Mononuclear cell (primary cell): ENCODE measurements at regions not wholly inside any gene's neighbourhood (a gene's known extent, or its start where the extent isn't known, plus 50 kb on each side); places are given as distances from the start of the nearest gene placed in this dataset.

Source experiments
- H3K27me3 ChIP-seq: 2 replicates; pipeline ENCODE4 v1.6.0; 2011; ENCODE audit warnings: low read length, control low read depth; ENCODE audit not compliant: insufficient read depth
- H3K4me1 ChIP-seq: 2 replicates; pipeline ENCODE4 v1.5.1; 2011; ENCODE audit warnings: mild to moderate bottlenecking, low read length, control low read depth; ENCODE audit not compliant: insufficient read depth
- H3K4me3 ChIP-seq: 2 replicates; pipeline ENCODE4 v1.5.1; 2011; ENCODE audit warnings: mild to moderate bottlenecking, low read length, moderate library complexity
- H3K9me3 ChIP-seq: 2 replicates; pipeline ENCODE4 v1.5.1; 2011; ENCODE audit warnings: low read depth, mild to moderate bottlenecking, control low read depth, low read length

DNA sequence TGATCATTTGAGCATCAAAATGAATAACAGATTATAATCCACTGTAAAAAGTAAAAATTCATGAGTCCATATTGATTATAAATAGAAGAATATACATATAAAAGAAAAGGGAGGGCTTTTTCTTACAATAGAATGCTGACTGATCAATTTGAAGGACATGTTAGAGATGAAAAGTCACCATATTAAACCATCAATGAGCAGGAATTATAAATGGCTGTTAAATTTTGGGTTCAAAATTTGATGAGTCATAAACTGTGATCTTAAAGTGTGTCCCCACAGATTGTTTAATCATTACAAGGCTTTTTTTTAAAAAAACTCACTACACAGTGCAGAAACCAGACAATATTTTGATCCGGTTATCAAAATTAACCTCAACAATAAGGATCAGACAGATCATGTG lies 434.5 kb downstream of the BCL11A start:
- H3K27me3 ChIP-seq, result no peaks in the 10 kb centered on the region
- no peak overlapping the region for H3K4me3 ChIP-seq
- no peaks in the 10 kb centered on the region for H3K4me1 ChIP-seq
- H3K9me3 ChIP-seq, result no peaks in the 10 kb centered on the region

DNA sequence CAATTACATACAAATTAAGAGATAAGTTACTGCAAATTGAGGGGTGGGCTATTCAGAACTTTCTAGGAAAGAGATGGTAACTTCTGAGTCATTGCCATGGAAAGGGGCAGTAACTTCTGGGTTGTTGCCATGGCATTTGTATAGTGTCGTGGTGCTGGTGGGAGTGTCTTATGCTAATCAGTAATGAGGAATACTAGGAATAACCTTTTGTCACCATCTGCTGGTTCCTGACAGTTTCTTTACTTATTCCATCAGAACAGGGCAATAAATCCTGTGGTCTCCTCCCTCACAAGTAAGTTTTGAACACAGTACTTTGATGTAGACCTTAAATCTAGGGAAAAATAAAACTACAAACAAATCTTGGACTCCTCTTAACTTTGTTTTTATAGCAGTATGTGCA lies 435.4 kb downstream of the BCL11A start:
- Histone ChIP-seq H3K4me1 (no peaks in the 10 kb centered on the region), H3K9me3 (no peaks in the 10 kb centered on the region), H3K27me3 (no peaks in the 10 kb centered on the region), H3K4me3 (no peak overlapping the region)

DNA sequence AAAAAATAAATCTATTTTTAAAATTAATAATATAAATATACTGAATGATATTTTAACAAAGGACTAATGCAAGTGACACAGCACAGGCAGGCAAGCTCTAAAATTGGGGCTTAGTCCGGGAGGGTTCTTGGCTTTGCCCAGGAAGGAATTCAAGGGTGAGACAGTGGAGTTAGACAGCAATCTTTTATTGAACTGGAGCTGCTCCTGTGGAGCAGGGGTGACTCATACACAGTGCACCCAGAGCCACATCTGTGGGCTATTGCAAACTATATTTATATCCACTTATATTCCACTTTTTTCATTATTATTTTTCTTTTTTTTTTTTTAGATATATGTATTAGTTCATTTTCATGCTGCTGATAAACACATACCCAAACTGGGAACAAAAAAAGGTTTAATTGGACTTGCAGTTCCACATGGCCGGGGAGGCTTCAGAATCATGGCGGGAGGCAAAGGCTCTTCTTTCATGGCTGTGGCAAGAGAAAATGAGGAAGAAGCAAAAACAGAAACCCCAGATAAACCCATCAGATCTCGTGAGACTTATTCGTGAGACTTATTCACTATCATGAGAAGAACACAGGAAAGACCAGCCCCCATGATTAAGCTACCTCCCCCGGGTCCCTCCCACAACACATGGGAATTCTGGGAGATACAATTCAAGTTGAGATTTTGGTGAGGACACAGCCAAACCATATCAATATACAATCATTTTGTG lies 437.1 kb downstream of the BCL11A start:
- Histone ChIP-seq H3K4me3 (no peak overlapping the region), H3K4me1 (no peaks in the 10 kb centered on the region), H3K9me3 (no peaks in the 10 kb centered on the region), H3K27me3 (no peaks in the 10 kb centered on the region)

DNA sequence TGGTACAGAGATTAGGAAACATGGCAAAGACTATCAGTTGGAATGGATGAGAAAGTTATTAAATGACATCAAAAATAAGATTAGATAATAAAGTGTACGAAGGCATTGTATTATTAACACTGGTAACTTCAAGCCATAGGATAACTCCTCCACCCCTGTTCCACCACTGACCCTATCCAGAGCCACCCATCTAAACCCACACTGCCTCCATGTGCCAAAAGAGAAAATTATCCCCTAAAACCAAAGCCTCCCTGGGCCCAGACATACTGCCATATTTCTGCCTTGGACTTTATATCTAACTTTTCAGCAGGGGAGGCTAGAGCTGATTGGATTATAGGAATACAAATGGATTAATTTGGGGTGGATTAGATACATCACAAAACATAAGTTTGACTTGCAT lies 443.7 kb downstream of the BCL11A start:
- Histone ChIP-seq H3K4me3 (no peak overlapping the region), H3K4me1 (no peaks in the 10 kb centered on the region), H3K9me3 (no peaks in the 10 kb centered on the region), H3K27me3 (no peaks in the 10 kb centered on the region)

DNA sequence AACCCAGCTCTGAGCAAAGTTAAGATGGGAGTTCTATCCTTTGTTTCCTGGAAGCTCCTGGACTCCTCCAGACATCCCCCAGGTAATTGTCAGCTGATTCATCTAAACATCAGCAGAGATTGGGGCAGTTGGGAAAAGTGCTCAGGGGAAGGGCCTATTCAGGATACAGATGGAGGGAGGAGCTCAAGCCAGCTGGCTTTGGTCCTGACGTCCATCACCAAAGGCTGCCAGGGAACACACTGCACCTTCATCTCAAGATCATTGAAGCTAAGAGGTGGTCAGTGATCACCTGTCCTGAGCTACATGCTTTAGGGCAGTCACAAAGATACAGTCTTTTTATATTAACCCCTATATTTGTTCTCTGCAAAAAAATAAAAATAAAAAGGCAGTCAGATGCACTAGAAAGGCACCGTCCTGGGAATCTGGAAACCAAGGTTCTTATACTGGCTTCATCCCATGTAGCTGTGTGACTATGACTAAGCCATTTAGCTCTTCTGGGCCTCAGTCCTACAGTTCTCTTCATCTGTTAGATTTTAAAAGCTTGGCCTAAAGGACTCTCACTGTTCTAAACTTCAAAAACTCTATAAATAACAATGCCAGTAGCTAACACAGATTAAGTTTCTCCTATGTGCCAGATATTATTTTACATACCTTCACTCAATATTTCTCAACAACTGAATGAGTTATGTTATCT lies 446.5 kb downstream of the BCL11A start:
- H3K9me3 ChIP-seq, result no peaks in the 10 kb centered on the region
- no peaks in the 10 kb centered on the region for H3K4me1 ChIP-seq
- H3K4me3 ChIP-seq, result no peak overlapping the region
- H3K27me3 ChIP-seq, result no peaks in the 10 kb centered on the region

DNA sequence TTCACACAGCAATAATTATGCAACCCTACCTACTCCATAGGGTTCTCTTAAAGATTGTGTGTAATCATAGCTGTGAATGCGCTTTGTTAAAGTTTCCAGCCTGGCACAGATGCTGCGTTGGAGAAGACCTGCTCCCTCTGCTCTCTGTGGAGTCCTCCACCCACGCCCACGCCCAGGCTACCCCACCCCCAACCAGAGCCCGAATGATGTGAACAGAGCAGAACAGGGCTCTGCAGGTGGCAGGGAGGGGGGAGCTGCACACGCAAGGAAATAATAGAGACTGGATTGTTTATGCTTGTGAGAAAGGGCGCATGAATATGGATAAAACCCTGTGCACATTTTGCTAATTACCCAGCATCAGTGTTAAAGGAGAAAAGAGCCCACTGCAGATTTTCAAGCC lies 447.5 kb downstream of the BCL11A start:
- no peak overlapping the region for H3K4me3 ChIP-seq
- H3K4me1 ChIP-seq, result no peaks in the 10 kb centered on the region
- no peaks in the 10 kb centered on the region for H3K27me3 ChIP-seq
- H3K9me3 ChIP-seq, result no peaks in the 10 kb centered on the region

DNA sequence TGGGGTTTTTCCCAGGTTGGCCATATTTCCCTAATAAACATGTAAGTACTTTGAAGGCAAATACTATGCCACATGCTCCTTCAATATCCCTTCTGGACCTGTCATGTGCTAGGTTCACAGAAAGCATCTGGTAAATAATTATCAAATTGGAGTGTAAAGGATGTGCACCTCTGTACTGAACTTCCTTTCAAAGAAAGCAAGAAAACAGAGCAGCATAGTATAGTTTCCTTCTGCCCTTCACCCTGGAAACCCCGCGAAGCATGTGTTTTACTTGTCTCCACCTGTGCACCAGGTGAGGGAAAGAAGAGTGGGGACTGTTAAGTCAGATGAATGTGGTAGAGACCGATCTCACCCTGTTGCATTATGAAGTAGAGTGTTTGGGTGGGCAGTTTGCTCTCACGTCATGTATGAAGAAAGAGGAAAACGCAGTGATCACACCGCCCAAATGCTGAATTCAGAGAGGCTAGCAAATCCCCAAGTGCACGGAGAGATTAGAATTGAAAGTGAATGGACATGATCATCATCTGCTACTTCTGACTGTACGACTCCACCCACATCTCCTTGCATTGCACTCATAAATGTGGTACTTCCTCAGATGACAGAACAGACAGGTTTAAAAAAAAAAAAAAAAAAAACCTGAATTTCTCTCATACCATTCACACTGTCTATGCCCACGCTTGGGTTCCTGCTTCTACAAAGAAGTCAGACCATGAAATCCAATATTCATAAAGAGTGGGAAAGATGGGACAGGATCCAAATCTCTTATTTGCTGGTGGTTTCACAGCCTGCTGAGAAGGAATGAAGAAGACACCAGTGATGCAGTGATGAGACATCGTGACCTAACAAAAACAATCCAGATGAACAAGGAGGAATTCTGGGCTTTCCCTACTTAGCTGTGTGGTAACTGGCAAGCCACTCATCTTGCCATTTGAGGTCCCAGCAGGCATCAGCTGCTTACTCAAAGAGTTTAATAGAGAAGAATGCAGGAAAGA lies 448.6 kb downstream of the BCL11A start:
- no peak overlapping the region for H3K4me3 ChIP-seq
- H3K9me3 ChIP-seq, result no peaks in the 10 kb centered on the region
- H3K4me1 ChIP-seq, result peaks cover 4% of the 10 kb centered on the region
- no peaks in the 10 kb centered on the region for H3K27me3 ChIP-seq

DNA sequence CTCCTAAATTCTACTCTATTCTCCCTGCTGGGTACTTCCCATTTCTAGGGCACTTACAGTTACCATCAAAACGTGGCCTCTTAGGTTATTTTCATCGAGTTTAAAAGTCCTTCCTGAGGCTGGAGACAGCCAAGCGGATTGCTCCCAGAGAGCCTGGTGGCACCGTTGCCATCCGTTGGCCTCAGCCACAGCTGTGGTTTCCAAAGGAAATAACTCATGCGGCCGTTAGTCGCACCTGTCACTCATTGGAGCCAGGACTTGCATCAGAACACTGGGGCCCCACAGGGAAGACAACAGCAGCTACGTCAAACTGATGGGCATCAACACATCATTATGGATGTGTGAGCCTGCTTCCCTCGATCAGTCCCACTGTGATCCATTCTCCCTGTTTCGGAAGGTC lies 453.4 kb downstream of the BCL11A start:
- H3K27me3 ChIP-seq, result no peaks in the 10 kb centered on the region

DNA sequence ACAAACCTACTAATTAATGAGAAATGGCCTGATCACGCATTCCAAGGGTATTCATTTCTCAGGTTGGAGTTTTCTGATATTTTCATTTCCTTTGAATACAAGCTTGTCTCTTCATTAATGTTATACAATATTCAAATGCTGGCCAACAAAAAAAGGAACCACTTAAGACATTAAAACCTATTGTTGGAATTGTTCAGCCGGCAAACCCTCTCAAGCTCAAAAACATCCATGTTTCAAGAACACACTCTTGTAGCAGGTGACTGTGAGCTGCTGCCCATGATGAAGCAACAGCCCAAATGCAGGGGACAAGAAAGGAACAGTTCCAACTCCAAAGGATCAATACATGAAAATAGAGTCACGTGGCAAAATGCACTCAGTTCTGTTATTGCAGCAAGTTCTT lies 454.5 kb downstream of the BCL11A start:
- H3K27me3 ChIP-seq, result no peaks in the 10 kb centered on the region

More for the DNA sequence above, 453.4 kb downstream of the BCL11A start:
- no peak overlapping the region for H3K4me3 ChIP-seq
- H3K4me1 ChIP-seq, result peaks cover 17% of the 10 kb centered on the region
- no peaks in the 10 kb centered on the region for H3K9me3 ChIP-seq

DNA sequence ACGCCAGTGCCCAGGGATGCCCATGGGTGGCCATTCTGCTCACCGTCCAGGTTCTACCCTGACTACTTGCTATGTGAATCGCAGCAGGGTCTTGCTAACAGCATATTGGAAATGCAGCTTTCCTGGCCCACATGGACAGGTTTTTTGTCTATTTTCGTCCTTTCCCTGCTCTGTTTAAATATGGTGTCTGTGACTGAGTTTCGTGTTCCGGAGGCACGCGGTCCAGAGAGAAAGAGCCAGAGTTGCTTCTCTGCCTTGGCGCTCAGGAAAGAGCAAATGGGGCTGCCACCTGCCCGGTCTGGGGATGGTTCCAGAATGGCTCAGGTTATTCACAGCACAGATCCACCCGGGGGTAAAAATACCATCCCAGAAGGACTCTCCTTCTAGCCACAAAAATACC lies 456.2 kb downstream of the BCL11A start:
- no peak overlapping the region for H3K4me3 ChIP-seq
- no peaks in the 10 kb centered on the region for H3K27me3 ChIP-seq
- no peaks in the 10 kb centered on the region for H3K9me3 ChIP-seq
- H3K4me1 ChIP-seq, result peaks cover 17% of the 10 kb centered on the region

More for the DNA sequence above, 454.5 kb downstream of the BCL11A start:
- H3K4me1 ChIP-seq, result peaks cover 17% of the 10 kb centered on the region
- H3K4me3 ChIP-seq, result no peak overlapping the region
- H3K9me3 ChIP-seq, result no peaks in the 10 kb centered on the region

DNA sequence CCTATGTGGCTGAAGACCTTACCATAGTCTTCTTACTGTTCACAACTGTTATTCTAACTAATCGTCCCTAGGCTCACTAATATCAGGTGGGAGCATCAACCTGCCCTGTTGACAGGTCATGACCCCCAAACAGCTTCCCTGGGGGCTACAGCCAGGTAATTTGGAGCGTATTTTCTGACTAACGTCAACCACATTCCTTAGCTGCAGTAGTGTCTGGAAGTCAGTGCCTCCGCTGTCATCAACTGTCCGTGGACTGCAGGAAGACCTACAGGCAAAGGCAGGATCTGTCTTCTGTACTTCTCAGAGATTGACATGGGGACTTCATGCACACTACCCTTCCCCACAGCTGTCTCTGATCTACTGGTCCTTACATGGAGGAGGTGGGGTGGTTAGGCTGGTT lies 456.9 kb downstream of the BCL11A start:
- Histone ChIP-seq H3K4me3 (no peak overlapping the region), H3K27me3 (no peaks in the 10 kb centered on the region), H3K9me3 (no peaks in the 10 kb centered on the region), H3K4me1 (peaks cover 17% of the 10 kb centered on the region)

DNA sequence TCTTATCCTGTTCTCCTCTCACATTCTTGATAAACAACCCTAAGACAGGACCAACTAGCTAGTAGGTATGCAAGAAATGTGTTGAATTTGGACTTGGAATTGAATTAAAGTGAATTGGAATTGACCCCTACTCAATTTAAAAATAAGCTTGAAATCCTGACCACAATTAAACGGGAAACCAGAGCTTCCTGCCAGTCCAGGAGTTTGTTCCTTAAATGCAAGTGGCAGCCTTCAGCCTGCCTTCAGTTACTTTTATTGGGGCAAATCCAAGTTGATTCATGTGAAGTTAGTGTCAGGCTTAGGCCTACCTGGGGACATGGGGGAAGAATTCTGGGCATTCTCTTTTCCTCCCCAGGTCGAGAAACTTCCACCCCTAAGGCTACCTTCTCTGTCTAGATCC lies 457.6 kb downstream of the BCL11A start:
- Histone ChIP-seq H3K4me1 (peaks cover 17% of the 10 kb centered on the region), H3K27me3 (no peaks in the 10 kb centered on the region), H3K4me3 (no peak overlapping the region), H3K9me3 (no peaks in the 10 kb centered on the region)

DNA sequence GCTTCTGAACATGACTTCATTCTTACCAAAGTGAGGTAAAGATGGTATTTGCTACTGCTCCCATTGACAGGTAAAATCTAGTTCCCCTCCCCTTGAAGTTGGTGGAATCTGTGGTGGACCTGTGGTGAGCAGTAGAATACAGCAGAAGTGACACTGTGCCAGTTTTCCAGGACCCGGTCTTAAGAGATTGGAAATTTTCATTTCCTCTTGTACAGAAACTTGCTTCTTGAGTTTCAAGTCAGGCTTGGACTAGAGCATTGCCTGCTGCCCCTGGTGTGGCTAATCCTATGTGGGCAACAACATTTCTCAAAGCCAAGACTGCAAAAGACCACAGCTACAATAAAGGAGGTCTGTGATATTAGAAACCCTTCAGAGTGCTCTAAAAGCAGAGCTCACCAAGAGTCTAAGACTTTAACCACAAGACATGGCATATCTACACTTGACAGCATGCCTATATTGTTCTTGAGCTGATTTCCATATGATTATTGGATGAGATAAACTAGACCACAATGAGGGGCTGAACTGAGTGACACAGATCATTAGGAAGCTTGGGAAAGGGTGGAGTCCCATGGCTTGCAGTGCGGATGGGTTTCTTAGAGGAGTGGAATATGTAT lies 458.1 kb downstream of the BCL11A start:
- Histone ChIP-seq H3K9me3 (no peaks in the 10 kb centered on the region), H3K4me1 (peaks cover 17% of the 10 kb centered on the region), H3K4me3 (no peak overlapping the region), H3K27me3 (no peaks in the 10 kb centered on the region)

DNA sequence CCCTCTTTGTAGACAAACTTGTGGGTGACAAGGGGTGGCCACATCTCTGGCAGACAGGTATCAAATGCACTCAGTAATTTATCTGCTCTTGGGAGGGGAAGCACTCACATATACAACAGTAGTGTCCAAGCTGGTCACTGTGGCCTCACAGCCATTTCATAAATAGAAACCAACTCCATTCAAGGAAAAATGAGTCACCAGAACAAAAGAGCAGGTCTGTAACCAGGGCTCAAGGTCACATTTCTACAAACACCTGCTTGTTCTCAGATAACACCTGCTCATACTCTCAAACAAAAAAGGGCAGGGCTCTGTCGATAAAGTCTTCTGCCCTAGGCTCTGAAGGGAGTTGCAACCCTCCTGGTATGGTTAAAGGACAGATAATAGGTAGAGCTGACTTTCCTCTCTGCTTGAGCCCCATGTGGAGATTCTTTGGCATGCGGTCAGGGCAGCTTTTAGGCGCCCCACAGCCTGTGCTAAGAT lies 459.0 kb downstream of the BCL11A start:
- H3K27me3 ChIP-seq, result no peaks in the 10 kb centered on the region
- no peak overlapping the region for H3K4me3 ChIP-seq
- no peaks in the 10 kb centered on the region for H3K9me3 ChIP-seq
- H3K4me1 ChIP-seq, result peaks cover 14% of the 10 kb centered on the region
